ENCODE measurements at regions not wholly inside any gene's neighbourhood (a gene's known extent, or its start where the extent isn't known, plus 50 kb on each side); places are given as distances from the start of the nearest gene placed in this dataset.
"Not testable (repeated sequence)": the region's sequence is repeated elsewhere in the genome, so short reads cannot be mapped to it uniquely, and the experiment has no call there.

GRCh38 chr1:104488296-104489015 lies 738.8 kb downstream of the AMY1C start:
- DNase-seq: no peak

- DNase-seq: no peak
Measured at GRCh38 chr1:104526158-104526795, 776.6 kb downstream of the AMY1C start.

GRCh38 chr1:104531990-104532389 lies 782.3 kb downstream of the AMY1C start:
- no peak for DNase-seq

GRCh38 chr1:104574620-104575019 lies 824.9 kb downstream of the AMY1C start:
- no peak for DNase-seq

- DNase-seq: no peak
Measured at GRCh38 chr1:104592926-104593325, 843.2 kb downstream of the AMY1C start.

- DNase-seq: no peak
Measured at GRCh38 chr1:104593413-104594187, 843.9 kb downstream of the AMY1C start.

- DNase-seq: no peak
Measured at GRCh38 chr1:104617474-104617873, 867.8 kb downstream of the AMY1C start.

- no peak for DNase-seq
Measured at GRCh38 chr1:104621221-104621620, 871.5 kb downstream of the AMY1C start.

- DNase-seq: no peak
Measured at GRCh38 chr1:104624538-104624937, 874.8 kb downstream of the AMY1C start.

- DNase-seq: no peak
Measured at GRCh38 chr1:104629589-104629988, 879.9 kb downstream of the AMY1C start.

- DNase-seq: no peak
Measured at GRCh38 chr1:104630567-104631149, 881.0 kb downstream of the AMY1C start.

GRCh38 chr1:104636581-104636980 lies 886.9 kb downstream of the AMY1C start:
- DNase-seq: no peak

GRCh38 chr1:104646233-104646632 lies 896.5 kb downstream of the AMY1C start:
- no peak for DNase-seq

- DNase-seq: no peak
Measured at GRCh38 chr1:104648269-104648691, 898.6 kb downstream of the AMY1C start.

GRCh38 chr1:104664374-104664773 lies 914.7 kb downstream of the AMY1C start:
- not testable (repeated sequence) for DNase-seq

- no peak for DNase-seq
Measured at GRCh38 chr1:104665300-104665699, 915.6 kb downstream of the AMY1C start.

GRCh38 chr1:104671684-104672353 lies 922.1 kb downstream of the AMY1C start:
- DNase-seq: no peak

GRCh38 chr1:104699433-104699832 lies 949.7 kb downstream of the AMY1C start:
- DNase-seq: no peak

- no peak for DNase-seq
Measured at GRCh38 chr1:104702731-104703130, 953.0 kb downstream of the AMY1C start.

GRCh38 chr1:104706631-104707147 lies 957.0 kb downstream of the AMY1C start:
- no peak for DNase-seq

- no peak for DNase-seq
Measured at GRCh38 chr1:104718752-104719151, 969.1 kb downstream of the AMY1C start.

- no peak for DNase-seq
Measured at GRCh38 chr1:104720741-104721140, 971.0 kb downstream of the AMY1C start.

GRCh38 chr1:104726917-104727316 lies 977.2 kb downstream of the AMY1C start:
- DNase-seq: no peak
